Muscle layer of duodenum (tissue), 2 donors: ENCODE measurements at regions not wholly inside any gene's neighbourhood (a gene's known extent, or its start where the extent isn't known, plus 50 kb on each side); places are given as distances from the start of the nearest gene placed in this dataset.

Source experiments
- H3K27ac ChIP-seq: one replicate; pipeline ENCODE4 v1.7.0; 2013; ENCODE audit warnings: mild to moderate bottlenecking, low read length
- H3K27me3 ChIP-seq: one replicate; pipeline ENCODE4 v1.7.0; 2013; ENCODE audit warnings: low read depth, mild to moderate bottlenecking, control low read depth, low read length
- H3K36me3 ChIP-seq, 2 donors: one replicate each; pipeline ENCODE4 v1.7.0; 2013; ENCODE audit warnings: low read length in 2 of 2, control low read depth in 1 of 2, mild to moderate bottlenecking in 1 of 2; ENCODE audit not compliant: insufficient read depth in 2 of 2, control insufficient read depth in 1 of 2
- H3K4me1 ChIP-seq, 2 donors: one replicate each; pipeline ENCODE4 v1.7.0; 2013; ENCODE audit warnings: low read length in 2 of 2, mild to moderate bottlenecking in 2 of 2, control low read depth in 1 of 2, moderate library complexity in 1 of 2; ENCODE audit not compliant: insufficient read depth in 2 of 2, control insufficient read depth in 1 of 2
- H3K4me3 ChIP-seq, 2 donors: one replicate each; pipeline ENCODE4 v1.7.0; 2013; ENCODE audit warnings: low read length in 2 of 2, low read depth in 1 of 2, mild to moderate bottlenecking in 1 of 2
- H3K9me3 ChIP-seq, 2 donors: one replicate each; pipeline ENCODE4 v1.7.0; 2013; ENCODE audit warnings: low read length in 2 of 2, control low read depth in 1 of 2, mild to moderate bottlenecking in 1 of 2; ENCODE audit not compliant: control insufficient read depth in 1 of 2
- donor health status: healthy.

DNA sequence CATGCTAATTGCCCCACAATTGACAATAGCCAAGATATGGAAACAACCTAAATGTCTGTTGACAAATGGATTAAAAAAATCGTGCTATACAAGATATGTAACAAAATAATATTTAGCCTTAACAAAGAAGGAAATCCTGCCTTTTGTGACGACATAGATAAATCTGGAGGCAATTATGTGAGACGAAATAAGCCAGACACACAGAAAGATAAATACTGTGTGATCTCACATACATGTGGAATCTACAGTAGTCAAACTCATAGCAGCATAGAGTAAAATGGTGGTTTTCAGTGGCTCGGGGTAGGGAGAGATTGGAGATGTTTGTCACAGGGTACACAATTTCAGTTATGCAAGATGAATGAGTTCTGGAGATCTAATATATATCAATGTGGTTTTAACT lies 895.8 kb downstream of the SLITRK6 start:
- H3K36me3 ChIP-seq, result no peaks in the 10 kb centered on the region
- no peak overlapping the region for H3K4me3 ChIP-seq
- no peak overlapping the region for H3K27ac ChIP-seq
- H3K4me1 ChIP-seq, result no peaks in the 10 kb centered on the region
- no peaks in the 10 kb centered on the region for H3K9me3 ChIP-seq
- no peaks in the 10 kb centered on the region for H3K27me3 ChIP-seq

GRCh38 chr13:84902243-84902642 lies 897.0 kb downstream of the SLITRK6 start:
- no peaks in the 10 kb centered on the region for H3K9me3 ChIP-seq
- no peaks in the 10 kb centered on the region for H3K4me1 ChIP-seq
- H3K27me3 ChIP-seq, result no peaks in the 10 kb centered on the region
- H3K27ac ChIP-seq, result no peak overlapping the region
- H3K36me3 ChIP-seq, result no peaks in the 10 kb centered on the region
- no peak overlapping the region for H3K4me3 ChIP-seq

DNA sequence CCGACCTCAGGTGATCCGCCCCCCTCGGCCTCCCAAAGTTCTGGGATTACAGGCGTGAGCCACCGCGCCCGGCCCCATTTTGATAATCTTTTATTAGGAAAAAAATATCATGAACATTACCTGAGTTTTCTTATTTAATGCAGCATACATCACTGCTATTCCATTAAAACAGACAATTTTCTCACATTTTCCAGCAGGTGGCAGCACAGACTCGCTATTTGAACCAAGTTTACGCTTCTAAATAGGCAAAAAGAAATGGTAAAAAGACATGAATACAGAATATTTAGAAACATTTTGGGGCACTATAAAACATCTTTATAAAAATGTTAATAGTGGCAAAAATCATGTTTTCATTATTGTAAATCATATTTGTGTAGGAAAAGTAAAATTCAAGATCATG lies 903.1 kb downstream of the SLITRK6 start:
- Histone ChIP-seq H3K4me3 (no peak overlapping the region), H3K27ac (no peak overlapping the region), H3K36me3 (no peaks in the 10 kb centered on the region), H3K27me3 (no peaks in the 10 kb centered on the region), H3K9me3 (no peaks in the 10 kb centered on the region), H3K4me1 (no peaks in the 10 kb centered on the region)

GRCh38 chr13:84894749-84895148 lies 904.5 kb downstream of the SLITRK6 start:
- Histone ChIP-seq H3K27me3 (no peaks in the 10 kb centered on the region), H3K4me1 (no peaks in the 10 kb centered on the region), H3K36me3 (no peaks in the 10 kb centered on the region), H3K4me3 (no peak overlapping the region), H3K27ac (no peak overlapping the region), H3K9me3 (no peaks in the 10 kb centered on the region)

DNA sequence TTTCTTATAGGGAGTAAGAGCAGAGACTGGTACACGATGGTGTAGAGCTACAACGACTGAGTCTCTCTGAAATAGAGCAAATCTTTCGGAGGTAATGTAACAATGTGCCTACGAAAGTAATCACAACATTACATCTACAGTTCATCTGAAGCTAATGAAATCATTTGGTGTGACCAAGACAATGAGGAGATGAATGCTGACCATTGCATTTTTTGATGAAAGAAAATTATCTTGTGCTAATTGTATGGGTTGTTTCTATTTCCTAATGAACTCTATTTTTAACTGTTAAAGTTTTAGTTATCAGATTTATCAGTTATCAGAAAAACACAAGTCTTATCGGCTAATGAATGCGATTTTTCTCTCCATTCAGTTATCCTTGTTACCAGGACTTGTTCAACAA lies 913.4 kb downstream of the SLITRK6 start:
- Histone ChIP-seq H3K4me3 (no peak overlapping the region), H3K27ac (no peak overlapping the region), H3K27me3 (no peaks in the 10 kb centered on the region), H3K4me1 (no peaks in the 10 kb centered on the region), H3K9me3 (no peaks in the 10 kb centered on the region), H3K36me3 (no peaks in the 10 kb centered on the region)

DNA sequence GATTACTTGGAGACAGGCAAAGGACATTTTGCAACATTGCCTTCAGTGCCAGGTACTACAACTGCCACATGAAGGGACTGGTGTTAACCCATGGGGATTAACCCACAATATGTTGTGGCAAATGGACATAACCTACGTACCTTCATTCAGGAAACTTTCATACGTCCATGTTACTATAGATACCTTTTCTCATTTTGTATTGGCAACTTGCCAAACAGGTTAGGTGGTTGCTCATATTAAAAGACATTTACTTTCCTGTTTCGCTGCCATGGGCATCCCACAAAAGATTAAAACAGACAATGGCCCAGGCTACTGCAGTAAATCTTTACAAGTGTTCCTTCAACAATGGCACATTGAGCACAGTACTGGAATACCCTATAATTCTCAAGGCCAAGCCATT lies 925.3 kb downstream of the SLITRK6 start:
- Histone ChIP-seq H3K27ac (no peak overlapping the region), H3K4me1 (no peaks in the 10 kb centered on the region), H3K4me3 (no peak overlapping the region), H3K9me3 (peaks cover 0 to 2% of the 10 kb centered on the region in 2 donors), H3K36me3 (no peaks in the 10 kb centered on the region), H3K27me3 (no peaks in the 10 kb centered on the region)

- Histone ChIP-seq H3K4me3 (no peak overlapping the region), H3K4me1 (no peaks in the 10 kb centered on the region), H3K36me3 (no peaks in the 10 kb centered on the region), H3K27ac (no peak overlapping the region), H3K9me3 (no peaks in the 10 kb centered on the region), H3K27me3 (no peaks in the 10 kb centered on the region)
These were observed 929.0 kb downstream of the SLITRK6 start for GRCh38 chr13:84870190-84870589.

DNA sequence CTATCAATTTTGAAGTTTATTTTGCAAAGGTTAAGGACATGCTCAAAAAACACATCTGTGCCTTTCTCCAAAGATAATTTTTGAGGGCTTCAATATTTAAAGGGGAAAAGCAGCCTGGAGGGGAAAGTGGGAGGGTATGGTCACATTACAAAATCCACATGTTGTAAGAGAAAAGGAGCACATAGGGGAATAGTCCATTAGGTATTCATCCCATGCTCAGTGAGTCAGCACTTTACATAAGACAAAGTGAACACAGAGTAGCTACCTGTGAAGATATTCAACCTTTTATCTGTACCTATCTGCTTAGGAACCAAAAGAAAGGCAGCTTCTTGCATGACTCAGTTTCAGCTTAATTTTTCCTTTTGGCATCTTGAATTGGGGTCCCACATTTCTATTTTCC lies 932.0 kb downstream of the SLITRK6 start:
- H3K9me3 ChIP-seq, result no peaks in the 10 kb centered on the region
- H3K4me1 ChIP-seq, result no peaks in the 10 kb centered on the region
- H3K36me3 ChIP-seq, result no peaks in the 10 kb centered on the region
- no peaks in the 10 kb centered on the region for H3K27me3 ChIP-seq
- H3K4me3 ChIP-seq, result no peak overlapping the region
- H3K27ac ChIP-seq, result no peak overlapping the region

DNA sequence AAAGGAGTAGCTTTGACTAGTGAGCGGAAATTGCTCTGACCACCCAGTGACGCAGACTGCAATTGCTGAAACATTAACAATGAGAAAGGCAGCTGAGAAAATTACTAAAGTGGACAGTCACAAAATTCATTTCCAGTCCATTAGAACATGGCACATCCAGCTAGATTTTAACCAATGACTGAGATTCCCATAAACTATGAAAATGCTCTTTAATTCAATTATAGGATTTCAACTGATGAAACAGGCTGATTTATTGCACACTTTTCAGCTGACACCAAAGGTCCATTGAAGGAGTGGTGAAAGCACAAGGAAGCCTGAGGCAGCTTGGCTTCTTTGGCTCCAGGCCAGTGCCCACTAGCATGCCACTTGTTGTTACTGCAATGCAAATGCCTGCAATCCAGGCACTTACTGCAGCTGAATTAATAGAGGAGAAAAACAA lies 933.4 kb downstream of the SLITRK6 start:
- Histone ChIP-seq H3K9me3 (no peaks in the 10 kb centered on the region), H3K27me3 (no peaks in the 10 kb centered on the region), H3K27ac (no peak overlapping the region), H3K36me3 (no peaks in the 10 kb centered on the region), H3K4me3 (no peak overlapping the region), H3K4me1 (no peaks in the 10 kb centered on the region)

DNA sequence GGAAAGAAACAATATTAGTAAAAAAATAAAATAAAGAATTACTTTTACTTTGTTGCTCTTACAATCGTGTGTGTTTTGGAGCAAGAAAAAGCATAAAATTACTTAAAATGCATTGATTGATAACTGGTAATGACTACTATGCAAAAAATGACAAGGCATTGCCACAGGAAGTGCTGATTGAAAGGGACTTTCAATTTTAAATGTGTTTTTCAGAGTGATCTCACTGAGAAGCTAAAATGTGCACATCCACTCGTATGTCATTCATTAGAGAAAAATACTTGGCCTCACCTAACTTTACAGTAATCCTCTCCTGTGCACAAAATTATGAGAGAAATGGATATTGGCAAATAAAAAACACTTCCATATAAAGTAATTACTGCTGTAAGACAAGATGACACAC lies 934.9 kb downstream of the SLITRK6 start:
- H3K27me3 ChIP-seq, result no peaks in the 10 kb centered on the region
- no peaks in the 10 kb centered on the region for H3K9me3 ChIP-seq
- no peaks in the 10 kb centered on the region for H3K4me1 ChIP-seq
- no peaks in the 10 kb centered on the region for H3K36me3 ChIP-seq
- H3K4me3 ChIP-seq, result no peak overlapping the region
- H3K27ac ChIP-seq, result no peak overlapping the region

DNA sequence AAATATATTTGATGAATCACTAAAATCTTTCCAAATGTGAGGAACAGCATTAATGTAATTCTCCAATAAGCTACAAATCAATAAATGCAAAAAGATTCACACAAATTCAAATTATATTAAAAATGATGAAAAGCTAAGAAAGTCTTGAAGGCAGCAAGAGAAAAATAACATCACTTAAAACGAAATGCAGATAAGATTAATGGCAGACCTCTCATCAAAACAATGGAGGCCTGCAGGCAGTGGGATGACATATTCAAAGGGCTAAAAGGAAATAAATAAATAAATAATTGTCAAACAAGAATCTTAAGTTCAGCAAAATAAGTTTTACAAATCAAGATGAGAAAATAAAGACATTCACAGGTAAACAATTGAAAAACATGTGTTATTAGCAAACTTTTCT lies 952.1 kb downstream of the SLITRK6 start:
- no peak overlapping the region for H3K27ac ChIP-seq
- H3K4me1 ChIP-seq, result no peaks in the 10 kb centered on the region
- no peaks in the 10 kb centered on the region for H3K27me3 ChIP-seq
- H3K36me3 ChIP-seq, result no peaks in the 10 kb centered on the region
- H3K9me3 ChIP-seq, result no peaks in the 10 kb centered on the region
- H3K4me3 ChIP-seq, result no peak overlapping the region

- no peaks in the 10 kb centered on the region for H3K9me3 ChIP-seq
- H3K4me3 ChIP-seq, result no peak overlapping the region
- H3K4me1 ChIP-seq, result no peaks in the 10 kb centered on the region
- H3K27me3 ChIP-seq, result no peaks in the 10 kb centered on the region
- H3K36me3 ChIP-seq, result no peaks in the 10 kb centered on the region
- H3K27ac ChIP-seq, result no peak overlapping the region
These were observed 953.2 kb downstream of the SLITRK6 start for GRCh38 chr13:84845907-84846619.
